Thoracic aorta (tissue), 2 donors: ENCODE measurements at regions not wholly inside any gene's neighbourhood (a gene's known extent, or its start where the extent isn't known, plus 50 kb on each side); places are given as distances from the start of the nearest gene placed in this dataset.

Experiments used
- ATAC-seq: fragments of 150-250 bp; one replicate; pipeline ENCODE4 v1.8.0; 2017; ENCODE audit warnings: low read depth; ENCODE audit not compliant: insufficient number of reproducible peaks, low FRiP score
- DNase-seq: peaks from one replicate; pipeline ENCODE4 v3.0.0-alpha.2; 2020; ENCODE audit warnings: low spot score
- H3K27ac ChIP-seq, 2 donors: fragments of 200-600 bp; sonication (generic); 1 replicate in 1 of 2; 2 replicates in 1 of 2; pipeline ENCODE4 v1.5.1; 2016; ENCODE audit warnings: mild to moderate bottlenecking in 2 of 2, moderate library complexity in 2 of 2
- H3K27me3 ChIP-seq: fragments of 200-600 bp; sonication (generic); replicated peaks from 2 replicates; pipeline ENCODE4 v1.6.0; 2016; ENCODE audit warnings: mild to moderate bottlenecking; ENCODE audit not compliant: insufficient read depth
- H3K36me3 ChIP-seq: fragments of 200-600 bp; sonication (generic); one replicate; pipeline ENCODE4 v1.5.1; 2016
- H3K4me1 ChIP-seq, 2 donors: fragments of 200-600 bp; sonication (generic); 1 replicate in 1 of 2; 2 replicates in 1 of 2; pipeline versions ENCODE4 v1.5.1 to v1.6.0; 2016; ENCODE audit warnings: low read depth in 2 of 2, mild to moderate bottlenecking in 1 of 2; ENCODE audit not compliant: control insufficient read depth in 1 of 2
- H3K4me3 ChIP-seq: fragments of 200-600 bp; sonication (generic); 2 replicates; pipeline ENCODE4 v1.5.1; 2016; ENCODE audit warnings: mild to moderate bottlenecking
- H3K9me3 ChIP-seq: fragments of 200-600 bp; sonication (generic); 2 replicates; pipeline ENCODE4 v1.5.1; 2016
- CTCF ChIP-seq: fragments of 200-600 bp; sonication (generic); IDR thresholded peaks from one replicate; pipeline ENCODE4 v1.5.1; 2019; ENCODE audit warnings: antibody characterized with exemption

GRCh38 chr13:106322628-106323027 lies 212.8 kb downstream of the EFNB2 start:
- no peaks in the 10 kb centered on the region for H3K27me3 ChIP-seq
- no peak overlapping the region for H3K4me3 ChIP-seq
- H3K4me1 ChIP-seq = no peaks in the 10 kb centered on the region
- ATAC-seq (no peak), DNase-seq (no peak)
- no peaks in the 10 kb centered on the region for H3K36me3 ChIP-seq
- H3K27ac ChIP-seq = no peak overlapping the region
- no peak for TF ChIP-seq CTCF
- peaks cover 6% of the 10 kb centered on the region for H3K9me3 ChIP-seq

- H3K27me3 ChIP-seq = no peaks in the 10 kb centered on the region
- peaks cover 6% of the 10 kb centered on the region for H3K9me3 ChIP-seq
- H3K36me3 ChIP-seq = no peaks in the 10 kb centered on the region
- H3K4me1 ChIP-seq = no peaks in the 10 kb centered on the region
- no peak for TF ChIP-seq CTCF
- H3K4me3 ChIP-seq = no peak overlapping the region
- ATAC-seq (no peak), DNase-seq (no peak)
- no peak overlapping the region for H3K27ac ChIP-seq
These were observed 216.5 kb downstream of the EFNB2 start for GRCh38 chr13:106318941-106319411.

- no peaks in the 10 kb centered on the region for H3K36me3 ChIP-seq
- H3K4me3 ChIP-seq = no peak overlapping the region
- H3K27ac ChIP-seq = no peak overlapping the region
- H3K9me3 ChIP-seq = no peaks in the 10 kb centered on the region
- no peak for DNase-seq
- H3K27me3 ChIP-seq = no peaks in the 10 kb centered on the region
- no peak for TF ChIP-seq CTCF
- H3K4me1 ChIP-seq = no peaks in the 10 kb centered on the region
- ATAC-seq = no peak
These were observed 221.0 kb downstream of the EFNB2 start for GRCh38 chr13:106314417-106314816.

GRCh38 chr13:106311004-106311403 lies 224.5 kb downstream of the EFNB2 start:
- ATAC-seq = no peak
- H3K36me3 ChIP-seq = no peaks in the 10 kb centered on the region

GRCh38 chr13:106310291-106310865 lies 225.1 kb downstream of the EFNB2 start:
- Histone ChIP-seq H3K27ac (no peak overlapping the region), H3K36me3 (no peaks in the 10 kb centered on the region), H3K27me3 (no peaks in the 10 kb centered on the region), H3K4me3 (no peak overlapping the region), H3K9me3 (no peaks in the 10 kb centered on the region), H3K4me1 (no peaks in the 10 kb centered on the region)
- DNase-seq = no peak
- ATAC-seq = no peak
- TF ChIP-seq CTCF = no peak

More at GRCh38 chr13:106311004-106311403, 224.5 kb downstream of the EFNB2 start:
- Histone ChIP-seq H3K4me1 (no peaks in the 10 kb centered on the region), H3K4me3 (no peak overlapping the region), H3K27me3 (no peaks in the 10 kb centered on the region), H3K9me3 (no peaks in the 10 kb centered on the region), H3K27ac (no peak overlapping the region)
- no peak for DNase-seq
- TF ChIP-seq CTCF = no peak
